A549 (cell line): ENCODE measurements at regions not wholly inside any gene's neighbourhood (a gene's known extent, or its start where the extent isn't known, plus 50 kb on each side); places are given as distances from the start of the nearest gene placed in this dataset.

Source experiments
- ATAC-seq, 2 experiments: fragments of 200-7000 bp in 1 of 2; fragments of >200 bp in 1 of 2; cut with Nextera tagmentation in 1 of 2; cut with Tn5 transposase in 1 of 2; 3 replicates each; pipeline versions ENCODE4 v1.8.0 to v1.9.1; 2018 to 2020; ENCODE audit warnings: mild to moderate bottlenecking in 1 of 2, moderate library complexity in 1 of 2
- CTCF ChIA-PET: fragments of 300-600 bp; sonication (Branson Sonifier 250); formaldehyde crosslinking; extraction: SDS; loops from one replicate; lab custom pipeline; 2021; ENCODE audit warnings: antibody characterized with exemption, inconsistent platforms; lab: Yijun Ruan, JAX
- POLR2A ChIA-PET: fragments of 350-600 bp; formaldehyde crosslinking; extraction: SDS; loops from one replicate; lab custom pipeline; 2021; ENCODE audit warnings: antibody characterized with exemption, inconsistent platforms; lab: Yijun Ruan, JAX
- DNase-seq, 2 experiments: peaks; one replicate each; pipeline versions ENCODE4 v3.0.0 to v3.0.0-alpha.2; 2011 to 2016; ENCODE audit warnings: low read depth in 1 of 2, low spot score in 1 of 2
- FAIRE-seq: peaks from 2 replicates; lab custom pipeline; 2011; peaks lifted over from hg19 to GRCh38; lab: Jason Lieb, UNC
- H3K27ac ChIP-seq, 2 experiments: fragments of >200 bp; sonication (Bioruptor Twin); formaldehyde crosslinking; 3 replicates each; pipeline ENCODE4 v1.5.1; 2016 to 2017
- H3K4me1 ChIP-seq: fragments of >200 bp; sonication (Bioruptor Twin); formaldehyde crosslinking; 3 replicates; pipeline ENCODE4 v1.6.1; 2016
- H3K4me2 ChIP-seq: fragments of >200 bp; sonication (Bioruptor Twin); formaldehyde crosslinking; 3 replicates; pipeline ENCODE4 v1.6.1; 2016
- H3K4me3 ChIP-seq: fragments of >200 bp; sonication (Bioruptor Twin); formaldehyde crosslinking; 3 replicates; pipeline ENCODE4 v1.5.1; 2016
- H3K9me3 ChIP-seq: fragments of >200 bp; sonication (Bioruptor Twin); formaldehyde crosslinking; 3 replicates; pipeline ENCODE4 v1.6.1; 2016
- CBX2 ChIP-seq: fragments of 200-600 bp; sonication (generic); IDR thresholded peaks from 2 replicates; pipeline ENCODE4 v1.6.1; 2016; ENCODE audit warnings: low read depth, mild to moderate bottlenecking, borderline replicate concordance
- CBX8 ChIP-seq: fragments of 200-600 bp; sonication (generic); IDR thresholded peaks from 2 replicates; pipeline ENCODE4 v1.6.1; 2016
- CHD2 ChIP-seq: fragments of 150-350 bp; IDR thresholded peaks from 2 replicates; pipeline ENCODE4 v1.6.1; 2014; ENCODE audit warnings: low read length; ENCODE audit not compliant: partially characterized antibody
- CHD4 ChIP-seq: fragments of 200-600 bp; sonication (generic); IDR thresholded peaks from 2 replicates; pipeline ENCODE4 v1.6.1; 2016; ENCODE audit warnings: antibody characterized with exemption, mild to moderate bottlenecking, borderline replicate concordance
- EHMT2 ChIP-seq: fragments of 200-600 bp; sonication (generic); IDR thresholded peaks from 2 replicates; pipeline ENCODE4 v1.6.1; 2016; ENCODE audit warnings: antibody characterized with exemption, low read depth, mild to moderate bottlenecking, moderate library complexity
- FOSB ChIP-seq: fragments of 250-450 bp; sonication (Bioruptor Pico); IDR thresholded peaks from 2 replicates; pipeline ENCODE4 v1.5.0; 2020; ENCODE audit warnings: mild to moderate bottlenecking, moderate library complexity
- FOXS1 ChIP-seq: fragments of 250-450 bp; sonication (Bioruptor Pico); IDR thresholded peaks from 2 replicates; pipeline ENCODE4 v1.5.0; 2020; ENCODE audit warnings: mild to moderate bottlenecking, moderate library complexity
- GATA3 ChIP-seq: IDR thresholded peaks from 2 replicates; pipeline ENCODE4 v1.6.1; 2012; ENCODE audit warnings: borderline replicate concordance
- HDAC2 ChIP-seq: fragments of 200-600 bp; sonication (generic); IDR thresholded peaks from 2 replicates; pipeline ENCODE4 v1.6.1; 2016
- HEYL ChIP-seq: fragments of 250-450 bp; sonication (Bioruptor Pico); IDR thresholded peaks from 2 replicates; pipeline ENCODE4 v1.8.0; 2021; ENCODE audit warnings: mild to moderate bottlenecking, moderate library complexity
- HOXA7 ChIP-seq: fragments of 250-450 bp; sonication (Bioruptor Pico); IDR thresholded peaks from 2 replicates; pipeline ENCODE4 v1.5.0; 2020; ENCODE audit warnings: mild to moderate bottlenecking, moderate library complexity
- HOXB5 ChIP-seq: fragments of 250-450 bp; sonication (Bioruptor Pico); IDR thresholded peaks from 2 replicates; pipeline ENCODE4 v1.5.0; 2020; ENCODE audit warnings: mild to moderate bottlenecking, moderate library complexity
- JUN ChIP-seq, 2 experiments: fragments of >200 bp; sonication (Bioruptor Twin); formaldehyde crosslinking; IDR thresholded peaks; 2 replicates in 1 of 2; 3 replicates in 1 of 2; pipeline ENCODE4 v1.6.1; 2016 to 2017
- KDM1A ChIP-seq: fragments of 200-600 bp; sonication (generic); IDR thresholded peaks from 2 replicates; pipeline ENCODE4 v1.6.1; 2016; ENCODE audit warnings: low read depth, mild to moderate bottlenecking
- KDM5A ChIP-seq: fragments of 200-600 bp; sonication (generic); IDR thresholded peaks from 2 replicates; pipeline ENCODE4 v1.6.1; 2016; ENCODE audit warnings: antibody characterized with exemption, mild to moderate bottlenecking
- MAZ ChIP-seq: fragments of 150-350 bp; IDR thresholded peaks from 2 replicates; pipeline ENCODE4 v1.6.1; 2014; ENCODE audit warnings: antibody characterized with exemption, low read depth, low read length, borderline replicate concordance
- MYC ChIP-seq: IDR thresholded peaks from 2 replicates; pipeline ENCODE4 v1.6.1; 2012; ENCODE audit warnings: mild to moderate bottlenecking, inconsistent platforms, low read length, improper control_type of control experiment, borderline replicate concordance
- PHF8 ChIP-seq: fragments of 200-600 bp; sonication (generic); IDR thresholded peaks from 2 replicates; pipeline ENCODE4 v1.6.1; 2016; ENCODE audit warnings: low read depth, mild to moderate bottlenecking, antibody characterized with exemption, moderate library complexity, borderline replicate concordance
- POLR2A ChIP-seq: IDR thresholded peaks from 2 replicates; pipeline ENCODE4 v1.6.1; 2012; ENCODE audit warnings: mild to moderate bottlenecking, low read length
- POLR2AphosphoS2 ChIP-seq: conservative IDR thresholded peaks from 2 replicates; pipeline ENCODE4 v1.6.1; 2012; ENCODE audit warnings: low read length, improper control_type of control experiment, inconsistent platforms
- RAD21 ChIP-seq, 2 experiments: fragments of >200 bp in 1 of 2; sonication (Bioruptor Twin) in 1 of 2; formaldehyde crosslinking in 1 of 2; IDR thresholded peaks in 1 of 2; conservative IDR thresholded peaks in 1 of 2; 2 replicates in 1 of 2; 3 replicates in 1 of 2; pipeline ENCODE4 v1.6.1; 2012 to 2018; ENCODE audit warnings: inconsistent platforms in 1 of 2
- RCOR1 ChIP-seq: fragments of 150-350 bp; IDR thresholded peaks from 2 replicates; pipeline ENCODE4 v1.6.1; 2014; ENCODE audit warnings: antibody characterized with exemption, low read length, low read depth
- SMC3 ChIP-seq: fragments of >200 bp; sonication (Bioruptor Twin); formaldehyde crosslinking; IDR thresholded peaks from 3 replicates; pipeline ENCODE4 v1.6.1; 2018; ENCODE audit warnings: inconsistent platforms
- ZC3H11A ChIP-seq: fragments of 450-650 bp; IDR thresholded peaks from 2 replicates; pipeline ENCODE4 v1.6.1; 2014; ENCODE audit warnings: antibody characterized with exemption, mild to moderate bottlenecking
- ZNF302 ChIP-seq: fragments of 250-450 bp; sonication (Bioruptor Pico); IDR thresholded peaks from 2 replicates; pipeline ENCODE4 v1.9.0; 2021; ENCODE audit warnings: inconsistent platforms, mild to moderate bottlenecking, moderate library complexity
- ZSCAN20 ChIP-seq: fragments of 250-450 bp; sonication (Bioruptor Pico); IDR thresholded peaks from 2 replicates; pipeline ENCODE4 v1.8.0; 2022; ENCODE audit warnings: mild to moderate bottlenecking, moderate library complexity
- WGBS: methylation state at CpG from one replicate; pipeline ENCODE4 v1.1.6; 2017; ENCODE audit errors: missing lambda C conversion rate; 5-methylcytosine and 5-hydroxymethylcytosine counted together
- TF ChIP-seq, protein P1 (sequence below): IDR thresholded peaks from 2 replicates; pipeline ENCODE4 v1.6.1; 2012; ENCODE audit warnings: low read depth, borderline replicate concordance
- TF ChIP-seq, protein P2 (sequence below): fragments of >200 bp; sonication (Bioruptor Twin); formaldehyde crosslinking; IDR thresholded peaks from 3 replicates; pipeline ENCODE4 v1.6.1; 2016

DNA sequence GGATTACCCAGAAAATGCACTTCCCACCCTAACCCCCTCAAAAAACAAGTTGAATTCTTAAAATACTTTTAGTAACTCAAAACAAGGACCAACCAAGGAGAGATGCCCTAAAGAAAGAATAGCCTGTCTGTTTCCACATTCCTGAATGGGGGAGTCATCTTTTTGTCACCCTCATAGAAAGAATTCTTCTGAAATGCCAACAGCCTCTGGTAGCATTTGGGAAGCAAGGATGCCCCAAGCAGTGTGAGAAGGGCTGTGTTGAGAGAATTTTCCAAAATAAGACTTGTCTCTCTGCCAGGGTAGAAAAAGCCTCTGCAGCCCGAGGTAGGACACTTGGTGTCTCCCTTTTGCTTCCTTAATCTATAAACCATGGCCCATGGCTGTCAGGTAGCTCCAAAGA, 173.1 kb upstream of the VCX3A start (continued):
- TF ChIP-seq, protein P1, sequence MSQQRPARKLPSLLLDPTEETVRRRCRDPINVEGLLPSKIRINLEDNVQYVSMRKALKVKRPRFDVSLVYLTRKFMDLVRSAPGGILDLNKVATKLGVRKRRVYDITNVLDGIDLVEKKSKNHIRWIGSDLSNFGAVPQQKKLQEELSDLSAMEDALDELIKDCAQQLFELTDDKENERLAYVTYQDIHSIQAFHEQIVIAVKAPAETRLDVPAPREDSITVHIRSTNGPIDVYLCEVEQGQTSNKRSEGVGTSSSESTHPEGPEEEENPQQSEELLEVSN, result no peak
- TF ChIP-seq POLR2A (no peak), FOXS1 (CRISPR knock-in tag) (no peak), ZC3H11A (no peak), SMC3 (no peak), HOXB5 (CRISPR knock-in tag) (no peak), KDM1A (no peak), ZNF302 (CRISPR knock-in tag) (no peak)

DNA sequence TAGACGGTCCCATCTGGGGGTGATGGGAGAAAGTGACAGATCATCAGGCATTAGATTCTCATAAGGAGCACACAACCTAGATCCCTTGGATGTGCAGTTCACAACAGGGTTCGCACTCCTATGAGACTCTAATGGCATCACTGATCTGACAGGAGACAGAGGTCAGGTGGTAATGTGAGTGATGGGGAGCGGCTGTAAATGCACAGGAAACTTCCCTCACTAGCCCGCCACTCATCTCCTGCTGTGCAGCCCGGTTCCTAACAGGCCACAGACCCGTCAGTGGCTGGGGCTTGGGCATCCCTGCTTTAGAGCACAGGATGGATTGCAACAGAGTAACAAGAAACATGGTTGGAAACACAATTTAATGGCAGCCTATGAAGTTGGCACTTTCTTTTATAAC, 172.6 kb upstream of the VCX3A start:
- no peak for FAIRE-seq
- no peak overlapping the region for H3K4me2 ChIP-seq

DNA sequence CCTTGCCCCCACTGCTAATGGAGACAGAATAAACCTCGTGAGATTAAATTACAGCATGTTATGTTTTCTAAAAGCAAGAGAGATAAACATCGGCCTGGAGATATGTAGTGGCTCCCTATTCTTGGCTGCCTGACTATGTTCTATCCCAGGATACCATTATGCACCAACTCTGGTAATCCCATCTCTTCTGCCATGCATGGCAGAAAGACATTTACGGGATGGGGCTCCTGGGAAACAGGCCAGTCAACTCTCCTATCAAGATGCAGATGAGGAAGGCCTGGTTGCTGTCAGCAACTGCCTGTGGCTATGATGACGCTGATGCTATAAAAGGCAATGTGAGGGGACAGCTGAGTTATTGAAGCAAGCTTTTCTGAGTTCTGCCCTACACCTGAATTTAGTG, 166.2 kb upstream of the VCX3A start:
- TF ChIP-seq HDAC2 (no peak), FOSB (no peak), ZNF302 (CRISPR knock-in tag) (no peak), PHF8 (no peak), KDM5A (no peak), ZC3H11A (no peak)
- no peak for ATAC-seq
- Histone ChIP-seq H3K9me3 (no peaks in the 10 kb centered on the region), H3K27ac (no peak overlapping the region), H3K4me2 (no peak overlapping the region), H3K4me1 (no peaks in the 10 kb centered on the region), H3K4me3 (no peak overlapping the region)
- ChIA-PET POLR2A (no interaction called here), CTCF (no interaction called here)
- DNase-seq, result no peak
- no peak for FAIRE-seq
- WGBS, result 1% methylated on average over 4 of the region's 4 CpGs

More for the DNA sequence above, 172.6 kb upstream of the VCX3A start:
- Histone ChIP-seq H3K9me3 (no peaks in the 10 kb centered on the region), H3K4me1 (no peaks in the 10 kb centered on the region), H3K27ac (no peak overlapping the region), H3K4me3 (no peak overlapping the region)
- ChIA-PET POLR2A (no interaction called here), CTCF (no interaction called here)
- no peak for ATAC-seq
- TF ChIP-seq ZC3H11A (no peak), HOXA7 (CRISPR knock-in tag) (no peak), EHMT2 (no peak), POLR2AphosphoS2 (no peak), CBX8 (no peak), RCOR1 (no peak), MAZ (no peak), CHD2 (no peak), JUN (IDR thresholded peaks at IDR 0.05) (no peak), CHD4 (no peak), HEYL (CRISPR knock-in tag) (no peak), HDAC2 (no peak), MYC (no peak), KDM1A (no peak), ZSCAN20 (CRISPR knock-in tag) (no peak), CBX2 (no peak), RAD21 (conservative IDR thresholded peaks at IDR 0.05 in 1 of 2, IDR thresholded peaks at IDR 0.05 in 1 of 2) (no peak), GATA3 (no peak)
- TF ChIP-seq, protein P2, sequence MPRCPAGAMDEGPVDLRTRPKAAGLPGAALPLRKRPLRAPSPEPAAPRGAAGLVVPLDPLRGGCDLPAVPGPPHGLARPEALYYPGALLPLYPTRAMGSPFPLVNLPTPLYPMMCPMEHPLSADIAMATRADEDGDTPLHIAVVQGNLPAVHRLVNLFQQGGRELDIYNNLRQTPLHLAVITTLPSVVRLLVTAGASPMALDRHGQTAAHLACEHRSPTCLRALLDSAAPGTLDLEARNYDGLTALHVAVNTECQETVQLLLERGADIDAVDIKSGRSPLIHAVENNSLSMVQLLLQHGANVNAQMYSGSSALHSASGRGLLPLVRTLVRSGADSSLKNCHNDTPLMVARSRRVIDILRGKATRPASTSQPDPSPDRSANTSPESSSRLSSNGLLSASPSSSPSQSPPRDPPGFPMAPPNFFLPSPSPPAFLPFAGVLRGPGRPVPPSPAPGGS, result no peak
- DNase-seq, result no peak
- 8% methylated on average over 6 of the region's 6 CpGs for WGBS
